Stimulated activated CD4-positive, alpha-beta T cell treated with anti-CD3 and anti-CD28 coated beads, Interleukin-2, amount 100 ng/mL, for 4 hours (primary cell): ENCODE measurements at regions not wholly inside any gene's neighbourhood (a gene's known extent, or its start where the extent isn't known, plus 50 kb on each side); places are given as distances from the start of the nearest gene placed in this dataset.
"Not testable (repeated sequence)": the region's sequence is repeated elsewhere in the genome, so short reads cannot be mapped to it uniquely, and the experiment has no call there.

Source experiments
- DNase-seq: peaks from one replicate; pipeline ENCODE4 v3.0.0-alpha.2; 2020; ENCODE audit warnings: low read depth

DNA sequence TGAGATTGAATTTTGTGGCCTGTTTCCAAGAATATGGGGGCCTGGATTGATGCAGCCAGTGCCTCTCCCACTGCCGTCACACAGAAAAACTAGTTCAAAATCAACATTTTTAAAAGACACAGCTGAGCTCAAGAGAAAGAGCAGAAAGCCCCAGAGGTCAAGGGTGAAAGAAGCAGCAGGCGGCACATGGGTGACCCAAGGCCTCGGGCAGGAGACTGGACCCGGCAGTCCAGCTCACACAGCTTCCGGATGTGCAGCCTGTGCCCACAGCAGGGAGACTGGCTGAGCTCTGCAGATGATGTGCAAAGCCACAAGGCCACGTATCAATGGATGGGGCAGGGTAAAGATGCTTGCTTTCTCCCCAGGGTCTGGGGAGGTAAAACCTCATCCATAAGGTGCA is 50.4 kb upstream of the RNF32 start:
- DNase-seq, result no peak

DNA sequence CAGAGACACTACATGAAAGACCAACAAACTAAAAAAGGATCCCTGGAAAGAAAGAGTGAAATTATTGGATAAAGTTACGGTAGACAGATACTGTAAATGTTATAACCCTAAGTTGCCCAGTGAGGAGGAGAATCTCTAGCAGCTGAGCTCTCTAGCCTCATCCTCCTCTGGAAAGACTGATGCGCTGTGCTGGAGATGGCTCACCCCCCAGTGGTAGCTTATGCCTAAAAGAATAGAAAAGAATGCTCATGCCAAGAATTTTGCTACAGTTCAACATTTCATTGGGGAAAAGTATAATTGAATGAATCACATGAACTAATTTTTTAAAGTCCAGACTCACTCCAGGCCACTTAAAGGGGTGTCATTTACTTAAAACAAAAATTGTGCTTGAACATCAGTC is 50.8 kb upstream of the RNF32 start:
- no peak for DNase-seq

DNA sequence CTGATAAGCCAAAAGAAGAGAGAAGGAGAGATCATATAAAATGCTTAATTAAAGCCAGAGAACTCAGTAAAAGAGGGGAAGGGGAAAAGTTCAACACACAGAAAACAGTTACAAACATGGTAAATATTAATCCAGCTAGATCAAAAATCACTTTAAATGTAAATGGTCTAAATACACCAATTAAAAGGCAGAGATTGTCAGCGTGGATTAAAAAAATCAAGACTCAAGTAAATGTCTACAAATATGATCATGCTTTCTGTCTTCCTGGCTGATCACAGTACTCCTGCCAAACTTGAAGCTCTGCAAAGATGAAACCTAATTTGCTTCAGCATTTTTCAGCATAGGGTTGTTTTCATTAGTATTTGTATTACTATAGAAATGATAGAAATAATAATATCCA is 54.6 kb upstream of the RNF32 start:
- no peak for DNase-seq

GRCh38 chr7:156585025-156585648 is 55.4 kb upstream of the RNF32 start:
- no peak for DNase-seq

DNA sequence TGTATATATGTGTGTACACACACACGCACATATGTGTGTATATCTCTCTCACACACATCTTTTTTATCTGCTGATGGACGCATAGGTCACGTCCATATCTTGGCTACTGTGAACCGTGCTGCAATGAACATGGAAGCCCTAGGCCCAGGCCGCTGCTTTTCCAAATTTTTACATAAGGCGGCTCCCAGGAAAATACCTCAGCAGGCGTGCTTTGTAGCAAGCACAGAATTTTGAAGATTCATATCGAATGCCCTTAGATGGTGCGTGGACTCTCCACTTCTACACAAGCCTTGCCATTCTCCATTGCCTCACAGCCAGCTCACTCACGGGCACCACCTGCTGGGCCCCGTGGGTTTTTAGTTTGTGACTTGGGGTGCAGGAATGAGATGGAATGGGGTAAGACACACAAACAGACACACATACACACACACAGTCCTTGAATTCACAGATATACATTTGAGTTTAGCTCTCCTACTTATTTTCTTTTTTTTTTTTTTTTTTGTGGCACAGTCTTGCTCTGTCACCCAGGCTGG is 57.9 kb upstream of the RNF32 start:
- DNase-seq, result no peak

GRCh38 chr7:156580036-156580435 is 60.5 kb upstream of the RNF32 start:
- DNase-seq, result no peak

DNA sequence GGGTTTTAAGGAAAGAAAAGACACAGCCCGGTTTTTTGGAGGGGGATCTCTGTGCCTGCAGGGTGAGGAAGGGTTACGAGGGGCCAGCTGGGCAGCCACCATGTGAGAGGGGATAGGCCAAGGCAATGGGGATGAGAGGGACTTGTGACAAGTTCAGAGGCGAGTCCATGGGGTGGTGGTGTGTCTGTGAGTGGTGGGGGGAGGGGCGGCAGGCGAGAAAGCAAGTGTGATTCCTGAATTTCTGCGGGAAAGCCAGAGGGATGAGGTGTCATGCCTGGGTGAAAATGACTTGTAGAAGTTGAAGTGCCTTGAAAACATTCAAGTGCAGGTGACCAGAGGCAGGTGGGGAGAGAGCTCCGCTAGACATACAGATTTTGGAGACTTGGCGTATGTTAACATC is 61.0 kb upstream of the RNF32 start:
- no peak for DNase-seq

DNA sequence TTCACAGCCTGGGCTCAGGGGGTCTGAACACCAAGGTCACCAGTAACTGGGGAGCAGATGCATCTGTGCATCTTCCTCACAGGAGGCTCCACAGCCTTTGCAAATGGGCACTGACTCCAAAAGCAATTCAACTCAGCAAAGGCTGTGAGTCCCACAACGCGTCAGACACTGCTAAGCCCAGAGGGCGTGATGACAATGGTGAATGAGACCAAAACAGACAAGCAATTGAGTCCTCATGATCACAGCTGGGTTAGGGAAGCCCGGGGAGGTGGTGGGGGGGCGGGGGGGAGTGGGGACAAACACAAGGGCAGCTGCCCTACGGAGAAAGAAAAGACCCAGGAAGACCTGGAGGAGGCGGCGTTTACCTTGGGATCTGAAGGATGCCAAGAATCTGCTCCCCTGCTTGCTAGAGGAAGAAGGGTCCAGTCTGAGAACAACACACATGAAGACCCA is 61.6 kb upstream of the RNF32 start:
- DNase-seq, result no peak

DNA sequence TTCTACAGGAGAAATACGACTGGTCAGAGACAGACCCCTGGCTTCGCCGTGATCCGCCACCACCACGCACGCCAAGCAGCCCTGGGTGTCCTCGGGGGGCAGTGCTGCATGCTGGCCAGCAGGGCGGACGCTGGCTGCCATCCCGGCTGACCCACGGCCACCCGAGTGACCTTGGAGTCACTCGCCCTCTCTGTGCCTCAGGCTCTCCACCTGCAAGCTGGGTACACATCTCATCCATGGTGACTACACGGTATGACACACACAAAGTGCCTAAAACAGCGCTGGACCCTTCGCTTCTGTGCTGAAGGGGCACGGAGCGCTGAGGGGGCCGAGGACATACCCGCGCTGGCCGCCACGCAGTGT is 62.0 kb upstream of the RNF32 start:
- no peak for DNase-seq

GRCh38 chr7:156577645-156578577 is 62.7 kb upstream of the RNF32 start:
- no peak for DNase-seq

DNA sequence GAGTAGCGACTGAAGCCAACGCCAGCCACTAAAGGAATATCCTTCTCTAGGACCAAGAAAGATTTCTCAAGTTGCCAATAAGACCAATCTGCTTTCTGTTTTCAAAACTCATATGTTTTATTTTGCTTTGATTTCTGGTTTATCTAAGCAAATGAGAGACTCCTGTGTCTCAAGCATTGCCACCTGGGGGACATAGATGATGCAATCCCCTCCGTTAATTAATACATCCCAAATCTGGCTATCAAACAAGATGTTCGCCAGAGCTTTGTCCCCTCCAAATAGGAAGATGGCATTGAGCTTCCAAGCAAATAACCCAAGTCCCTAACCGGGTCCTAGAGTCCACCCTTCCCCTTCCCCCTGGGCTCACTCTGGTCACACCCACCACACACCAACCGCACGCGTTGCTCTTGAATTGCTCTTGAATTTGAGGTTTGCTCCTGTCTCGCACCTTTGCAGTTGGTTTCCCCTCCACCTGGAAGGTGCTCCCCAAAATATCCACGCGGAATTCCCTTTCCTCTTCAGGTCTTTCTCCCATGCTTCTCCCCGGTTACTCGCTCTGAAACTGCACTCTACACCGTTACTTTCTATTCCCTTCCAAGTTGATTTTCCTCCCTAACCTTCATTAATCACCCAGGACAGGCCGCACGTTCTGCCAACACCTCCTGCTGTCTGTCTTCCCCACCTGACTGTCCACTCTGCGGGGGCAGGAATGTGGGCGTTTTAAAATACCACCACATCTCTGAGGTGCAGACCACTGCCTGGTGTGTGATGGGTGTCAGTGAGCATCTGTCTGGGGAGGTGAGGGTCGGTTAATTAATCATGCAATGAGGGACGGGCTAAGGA is 64.1 kb upstream of the RNF32 start:
- DNase-seq, result no peak

DNA sequence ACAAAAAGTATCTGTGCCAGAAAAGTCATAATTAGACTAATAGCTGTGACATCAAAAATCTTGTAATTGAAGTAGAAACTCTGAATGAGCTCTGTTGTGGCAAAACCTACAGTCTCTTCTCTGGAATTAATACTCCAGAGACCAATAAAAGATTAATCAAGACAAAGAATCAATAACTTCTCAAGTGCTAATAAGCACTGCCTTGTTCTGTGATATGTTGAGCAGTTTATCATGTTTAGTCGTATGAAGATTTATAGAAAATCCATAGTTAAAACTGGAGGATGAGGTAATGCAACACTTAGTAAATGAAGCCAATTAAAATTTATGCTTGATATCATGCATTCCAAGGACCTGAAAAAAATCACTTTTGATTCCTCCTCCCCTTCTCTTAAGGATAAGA is 72.3 kb upstream of the RNF32 start:
- DNase-seq, result no peak

GRCh38 chr7:156566812-156567549 is 73.6 kb upstream of the RNF32 start:
- DNase-seq, result no peak

- DNase-seq, result not testable (repeated sequence)
These were observed 75.6 kb upstream of the RNF32 start for GRCh38 chr7:156565002-156565401.

DNA sequence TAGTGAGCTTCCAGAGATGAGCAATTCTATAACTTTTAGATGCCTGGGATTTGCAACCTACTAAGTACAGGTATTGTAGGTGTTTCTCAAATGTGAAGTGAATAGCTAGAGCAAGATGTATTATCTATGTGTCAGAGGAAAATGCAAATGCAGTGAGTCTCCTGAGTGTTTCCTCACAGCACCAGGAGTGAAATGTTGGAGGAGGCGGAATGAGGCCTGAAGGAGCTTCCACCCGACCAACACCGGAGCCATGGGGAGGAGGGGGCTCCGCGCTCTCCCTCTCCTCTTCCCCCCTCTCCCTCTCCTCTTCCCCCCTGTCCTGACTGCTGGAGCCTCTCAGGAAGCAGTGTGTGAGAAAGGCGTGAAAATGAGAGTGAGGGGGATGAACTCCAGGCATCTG is 79.9 kb upstream of the RNF32 start:
- DNase-seq, result no peak

GRCh38 chr7:156560075-156560474 is 80.5 kb upstream of the RNF32 start:
- DNase-seq, result no peak

- no peak for DNase-seq
These were observed 81.6 kb upstream of the RNF32 start for GRCh38 chr7:156559001-156559400.

DNA sequence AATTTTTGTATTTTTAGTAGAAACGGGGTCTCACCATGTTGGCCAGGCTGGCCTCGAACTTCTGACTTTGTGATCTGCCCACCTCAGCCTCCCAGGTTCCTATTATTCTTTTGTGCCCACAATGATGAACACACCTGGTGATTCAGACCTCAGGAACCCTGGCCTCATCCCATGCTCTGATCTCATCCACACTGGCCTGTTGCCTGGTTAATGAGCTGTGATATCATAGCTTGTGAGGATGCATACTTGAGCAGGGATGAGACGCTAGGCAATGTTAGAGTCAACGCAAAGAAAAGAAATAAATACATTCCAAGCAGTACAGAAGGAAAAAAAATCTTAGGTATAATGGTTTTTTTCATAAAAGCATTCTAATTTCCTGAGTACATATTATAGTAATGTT is 82.4 kb upstream of the RNF32 start:
- no peak for DNase-seq

- DNase-seq, result no peak
These were observed 84.5 kb upstream of the RNF32 start for GRCh38 chr7:156556083-156556482.

GRCh38 chr7:156554488-156554887 is 86.1 kb upstream of the RNF32 start:
- no peak for DNase-seq

DNA sequence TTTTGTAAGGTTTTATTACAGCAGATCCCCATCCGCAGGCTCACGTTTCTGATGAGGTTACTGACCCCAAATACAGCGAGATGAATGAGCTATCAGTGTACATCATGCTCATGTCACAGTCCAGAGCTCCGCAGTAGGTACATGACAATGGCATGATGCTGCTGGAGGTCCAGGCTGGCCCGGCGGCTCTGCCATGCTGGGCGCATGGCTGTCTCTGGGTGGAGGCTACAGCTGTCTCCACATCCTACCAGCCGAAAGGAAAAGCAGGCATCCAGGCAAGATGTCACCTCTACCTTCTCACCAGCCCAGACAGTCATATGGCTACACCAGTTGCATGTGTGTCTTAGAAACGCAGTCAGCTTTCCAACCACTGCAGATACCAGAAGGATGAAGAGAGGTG is 90.9 kb upstream of the RNF32 start:
- DNase-seq, result no peak
